Lower lobe of right lung (tissue), 2 donors: ENCODE measurements at regions not wholly inside any gene's neighbourhood (a gene's known extent, or its start where the extent isn't known, plus 50 kb on each side); places are given as distances from the start of the nearest gene placed in this dataset.

ENCODE experiments used
- ATAC-seq, 2 donors: fragments of 200-7000 bp; cut with Tn5 transposase; one replicate each; pipeline ENCODE4 v1.9.1; 2020 to 2022; ENCODE audit warnings: mild to moderate bottlenecking in 2 of 2, moderate library complexity in 2 of 2
- DNase-seq: peaks from one replicate; pipeline ENCODE4 v3.0.0-alpha.2; 2020
- H3K27ac ChIP-seq: fragments of 200-600 bp; one replicate; pipeline ENCODE4 v1.8.0; 2022
- H3K27me3 ChIP-seq: fragments of 200-600 bp; one replicate; pipeline ENCODE4 v1.8.0; 2022; ENCODE audit warnings: low read depth
- H3K36me3 ChIP-seq: fragments of 200-600 bp; one replicate; pipeline ENCODE4 v1.8.0; 2022; ENCODE audit warnings: mild to moderate bottlenecking
- H3K4me1 ChIP-seq: fragments of 200-600 bp; one replicate; pipeline ENCODE4 v1.8.0; 2022
- H3K4me3 ChIP-seq: fragments of 200-600 bp; one replicate; pipeline ENCODE4 v1.8.0; 2022; ENCODE audit warnings: mild to moderate bottlenecking
- H3K9me3 ChIP-seq: fragments of 200-600 bp; one replicate; pipeline ENCODE4 v1.8.0; 2022
- CTCF ChIP-seq: fragments of 200-600 bp; IDR thresholded peaks from one replicate; pipeline ENCODE4 v1.8.0; 2022; ENCODE audit warnings: antibody characterized with exemption, mild to moderate bottlenecking
- intact Hi-C: fragments of 100-400 bp; cut with DNase I; formaldehyde crosslinking; loops from one replicate; pipeline ENCODE4 v1.11.0; 2022
- donor health status: DM: no; HTN: yes; CAD: no; lungs with severe emphysema.

GRCh38 chr3:86225461-86225860, 765.5 kb downstream of the VGLL3 start:
- no peak for ATAC-seq
- Histone ChIP-seq H3K36me3 (no peaks in the 10 kb centered on the region), H3K9me3 (no peaks in the 10 kb centered on the region), H3K4me3 (no peak overlapping the region), H3K27me3 (no peaks in the 10 kb centered on the region), H3K4me1 (no peaks in the 10 kb centered on the region), H3K27ac (no peak overlapping the region)
- intact Hi-C loops, result no loop called here
- DNase-seq, result no peak
- TF ChIP-seq CTCF, result no peak

- intact Hi-C loops, result no loop called here
- no peak for TF ChIP-seq CTCF
- Histone ChIP-seq H3K9me3 (no peaks in the 10 kb centered on the region), H3K27me3 (no peaks in the 10 kb centered on the region), H3K4me3 (no peak overlapping the region), H3K4me1 (no peaks in the 10 kb centered on the region), H3K36me3 (no peaks in the 10 kb centered on the region), H3K27ac (no peak overlapping the region)
- DNase-seq (no peak), ATAC-seq (no peak)
Measured at GRCh38 chr3:86221601-86222000, 769.3 kb downstream of the VGLL3 start.

GRCh38 chr3:86208772-86209171, 782.2 kb downstream of the VGLL3 start:
- Histone ChIP-seq H3K27ac (no peak overlapping the region), H3K36me3 (no peaks in the 10 kb centered on the region), H3K27me3 (no peaks in the 10 kb centered on the region), H3K4me1 (no peaks in the 10 kb centered on the region), H3K4me3 (no peak overlapping the region), H3K9me3 (no peaks in the 10 kb centered on the region)
- intact Hi-C loops, result no loop called here
- ATAC-seq (no peak), DNase-seq (no peak)
- TF ChIP-seq CTCF, result no peak

GRCh38 chr3:86182606-86183005, 808.3 kb downstream of the VGLL3 start:
- intact Hi-C loops, result no loop called here

GRCh38 chr3:86180696-86181095, 810.3 kb downstream of the VGLL3 start:
- H3K27me3 ChIP-seq, result no peaks in the 10 kb centered on the region
- no peak for DNase-seq
- H3K27ac ChIP-seq, result no peak overlapping the region
- no peak overlapping the region for H3K4me3 ChIP-seq
- H3K4me1 ChIP-seq, result no peaks in the 10 kb centered on the region
- no peaks in the 10 kb centered on the region for H3K9me3 ChIP-seq
- intact Hi-C loops, result no loop called here
- no peak for TF ChIP-seq CTCF
- ATAC-seq, result no peak
- no peaks in the 10 kb centered on the region for H3K36me3 ChIP-seq

More at GRCh38 chr3:86182606-86183005, 808.3 kb downstream of the VGLL3 start:
- Histone ChIP-seq H3K27me3 (no peaks in the 10 kb centered on the region), H3K4me1 (no peaks in the 10 kb centered on the region), H3K4me3 (no peak overlapping the region), H3K27ac (no peak overlapping the region), H3K36me3 (no peaks in the 10 kb centered on the region), H3K9me3 (no peaks in the 10 kb centered on the region)
- DNase-seq, result no peak
- ATAC-seq, result no peak
- TF ChIP-seq CTCF, result no peak

- TF ChIP-seq CTCF, result no peak
- H3K36me3 ChIP-seq, result no peaks in the 10 kb centered on the region
- H3K4me1 ChIP-seq, result no peaks in the 10 kb centered on the region
- H3K4me3 ChIP-seq, result no peak overlapping the region
- DNase-seq (no peak), ATAC-seq (no peak)
- no peak overlapping the region for H3K27ac ChIP-seq
- H3K9me3 ChIP-seq, result no peaks in the 10 kb centered on the region
- H3K27me3 ChIP-seq, result no peaks in the 10 kb centered on the region
- intact Hi-C loops, result no loop called here
Measured at GRCh38 chr3:86178095-86178494, 812.9 kb downstream of the VGLL3 start.
